ENCODE measurements at regions not wholly inside any gene's neighbourhood (a gene's known extent, or its start where the extent isn't known, plus 50 kb on each side); places are given as distances from the start of the nearest gene placed in this dataset.

DNA sequence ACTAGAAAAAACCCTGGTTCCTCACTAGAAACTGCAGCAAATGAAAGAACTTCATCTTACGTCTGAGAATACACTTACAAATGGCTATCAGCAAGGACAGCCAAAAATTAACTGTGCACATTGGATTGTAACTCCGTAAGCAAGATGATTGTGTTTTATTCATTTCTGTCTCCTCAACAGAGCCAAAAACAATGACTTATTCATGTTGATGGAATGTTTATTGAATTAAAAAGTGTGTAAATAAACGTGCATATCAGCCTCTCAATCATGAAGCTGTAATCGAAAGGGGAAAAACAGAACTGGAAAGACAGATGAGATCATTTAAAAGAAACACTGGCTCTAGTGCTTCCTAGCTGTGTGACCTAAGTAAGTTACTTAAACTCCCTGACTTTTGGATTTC, 307.5 kb upstream of the ZC3H12C start:
- DNase-seq (no peak), ATAC-seq (no peak)
- intact Hi-C loops (cut with DNase I): no loop called here

DNA sequence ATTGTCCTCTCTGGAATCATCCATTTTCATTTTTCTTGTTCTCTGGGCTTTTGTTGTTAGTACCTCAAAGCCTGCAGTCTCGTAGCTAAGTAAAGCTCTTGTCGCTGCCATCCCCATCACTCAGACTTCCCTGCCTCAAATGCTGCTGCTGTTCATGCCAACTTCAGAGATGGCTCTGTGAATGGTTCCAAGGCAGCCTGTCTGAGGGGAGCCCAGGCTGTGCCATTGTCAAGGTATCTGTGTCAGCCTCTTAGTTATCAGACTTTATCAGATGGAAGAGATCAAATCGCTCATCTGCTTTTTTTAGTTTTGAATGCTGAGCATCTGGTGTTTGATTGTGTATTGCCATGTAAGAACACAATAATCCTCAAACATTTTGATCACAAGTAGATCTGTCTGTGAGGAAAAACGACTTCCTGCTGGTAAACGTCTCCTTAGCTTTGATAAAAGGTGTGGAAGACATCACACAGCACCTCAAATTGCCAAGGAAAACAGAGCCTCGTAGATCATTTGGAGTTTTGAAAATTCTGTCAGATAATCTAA, 304.2 kb upstream of the ZC3H12C start:
- no peaks in the 10 kb centered on the region for H3K36me3 ChIP-seq
- intact Hi-C loops (cut with DNase I): no loop called here
- no peaks in the 10 kb centered on the region for H3K27me3 ChIP-seq (ENCODE audit: low read depth)
- ATAC-seq: no peak
- TF ChIP-seq, protein P1, sequence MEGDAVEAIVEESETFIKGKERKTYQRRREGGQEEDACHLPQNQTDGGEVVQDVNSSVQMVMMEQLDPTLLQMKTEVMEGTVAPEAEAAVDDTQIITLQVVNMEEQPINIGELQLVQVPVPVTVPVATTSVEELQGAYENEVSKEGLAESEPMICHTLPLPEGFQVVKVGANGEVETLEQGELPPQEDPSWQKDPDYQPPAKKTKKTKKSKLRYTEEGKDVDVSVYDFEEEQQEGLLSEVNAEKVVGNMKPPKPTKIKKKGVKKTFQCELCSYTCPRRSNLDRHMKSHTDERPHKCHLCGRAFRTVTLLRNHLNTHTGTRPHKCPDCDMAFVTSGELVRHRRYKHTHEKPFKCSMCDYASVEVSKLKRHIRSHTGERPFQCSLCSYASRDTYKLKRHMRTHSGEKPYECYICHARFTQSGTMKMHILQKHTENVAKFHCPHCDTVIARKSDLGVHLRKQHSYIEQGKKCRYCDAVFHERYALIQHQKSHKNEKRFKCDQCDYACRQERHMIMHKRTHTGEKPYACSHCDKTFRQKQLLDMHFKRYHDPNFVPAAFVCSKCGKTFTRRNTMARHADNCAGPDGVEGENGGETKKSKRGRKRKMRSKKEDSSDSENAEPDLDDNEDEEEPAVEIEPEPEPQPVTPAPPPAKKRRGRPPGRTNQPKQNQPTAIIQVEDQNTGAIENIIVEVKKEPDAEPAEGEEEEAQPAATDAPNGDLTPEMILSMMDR (IDR thresholded peaks at IDR 0.05): no peak
- DNase-seq: no peak
- H3K27ac ChIP-seq: no peak overlapping the region
- no peak overlapping the region for H3K4me3 ChIP-seq
- H3K9me3 ChIP-seq: no peaks in the 10 kb centered on the region
- no peaks in the 10 kb centered on the region for H3K4me1 ChIP-seq

More for the DNA sequence above, 307.5 kb upstream of the ZC3H12C start:
- Histone ChIP-seq H3K27me3 (ENCODE audit: low read depth) (no peaks in the 10 kb centered on the region), H3K4me1 (no peaks in the 10 kb centered on the region), H3K4me3 (no peak overlapping the region), H3K36me3 (no peaks in the 10 kb centered on the region), H3K9me3 (no peaks in the 10 kb centered on the region), H3K27ac (no peak overlapping the region)
- TF ChIP-seq, protein P1 (IDR thresholded peaks at IDR 0.05): no peak

DNA sequence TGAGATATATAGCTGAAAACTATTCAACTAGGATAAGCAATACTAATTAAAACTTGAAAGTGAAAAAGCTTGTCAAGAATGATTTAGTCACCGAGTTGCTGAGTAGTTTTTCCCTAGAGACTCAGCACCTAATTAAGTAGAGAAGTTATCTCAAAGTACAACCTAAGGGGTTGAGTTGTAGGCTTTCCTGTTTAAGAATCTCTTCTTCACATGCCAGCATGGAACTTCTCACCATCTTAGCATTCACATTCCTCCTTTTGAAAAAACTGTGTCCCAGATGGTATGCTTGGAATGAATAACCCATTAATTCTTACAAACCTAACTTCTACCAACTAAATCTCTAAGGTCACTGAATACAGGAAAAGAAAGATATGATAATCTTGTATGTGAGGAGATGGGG, 303.3 kb upstream of the ZC3H12C start:
- Histone ChIP-seq H3K36me3 (no peaks in the 10 kb centered on the region), H3K4me3 (no peak overlapping the region), H3K9me3 (no peaks in the 10 kb centered on the region), H3K27ac (no peak overlapping the region), H3K4me1 (no peaks in the 10 kb centered on the region), H3K27me3 (ENCODE audit: low read depth) (no peaks in the 10 kb centered on the region)
- intact Hi-C loops (cut with DNase I): no loop called here
- no peak for ATAC-seq
- no peak for DNase-seq
- TF ChIP-seq, protein P1 (IDR thresholded peaks at IDR 0.05): no peak

DNA sequence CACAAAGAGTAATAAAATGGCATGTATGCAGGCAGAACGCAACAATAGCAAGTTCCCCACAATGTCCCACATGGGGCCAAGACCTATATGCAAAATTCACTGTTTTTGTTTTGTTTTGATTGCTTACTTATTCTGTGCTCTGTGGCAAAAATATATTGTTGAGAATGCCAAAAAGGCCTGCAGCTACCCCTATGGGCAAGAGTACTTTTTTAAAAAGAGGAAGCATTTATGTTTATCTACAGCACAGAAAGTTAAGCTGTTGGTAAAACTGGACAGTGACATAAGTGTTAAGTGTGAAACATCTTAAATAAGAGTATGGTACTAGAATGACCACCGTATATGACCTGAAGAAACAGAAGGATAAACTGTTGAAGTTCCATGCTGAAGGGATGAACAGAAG, 301.9 kb upstream of the ZC3H12C start:
- TF ChIP-seq, protein P1 (IDR thresholded peaks at IDR 0.05): no peak
- intact Hi-C loops (cut with DNase I): no loop called here
- ATAC-seq: no peak
- no peak overlapping the region for H3K27ac ChIP-seq
- no peaks in the 10 kb centered on the region for H3K9me3 ChIP-seq
- H3K27me3 ChIP-seq (ENCODE audit: low read depth): no peaks in the 10 kb centered on the region
- H3K4me1 ChIP-seq: no peaks in the 10 kb centered on the region
- no peak overlapping the region for H3K4me3 ChIP-seq
- H3K36me3 ChIP-seq: no peaks in the 10 kb centered on the region
- DNase-seq: no peak

DNA sequence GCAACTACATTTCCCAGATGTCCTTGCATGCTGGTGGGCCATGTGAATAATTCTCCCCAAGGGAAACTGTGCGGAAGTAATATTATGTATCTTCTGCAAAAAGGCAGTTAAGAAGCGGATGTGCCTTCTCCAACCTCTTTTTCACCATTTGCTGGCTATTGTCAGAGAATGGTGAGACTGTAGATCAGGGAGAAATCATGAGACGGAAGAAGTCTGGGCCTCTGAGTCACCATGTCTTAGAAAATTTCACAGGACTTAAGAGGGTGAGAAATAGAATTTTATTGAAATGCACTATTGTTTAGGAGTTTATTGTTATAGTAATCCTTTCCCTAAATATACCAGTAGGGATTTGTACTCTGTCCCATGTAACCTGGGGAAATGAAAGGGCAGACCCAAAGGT, 298.7 kb upstream of the ZC3H12C start:
- no peak overlapping the region for H3K27ac ChIP-seq
- DNase-seq (no peak), ATAC-seq (no peak)
- H3K36me3 ChIP-seq: no peaks in the 10 kb centered on the region
- TF ChIP-seq, protein P1 (IDR thresholded peaks at IDR 0.05): no peak
- no peak overlapping the region for H3K4me3 ChIP-seq
- H3K4me1 ChIP-seq: no peaks in the 10 kb centered on the region
- no peaks in the 10 kb centered on the region for H3K27me3 ChIP-seq (ENCODE audit: low read depth)
- H3K9me3 ChIP-seq: no peaks in the 10 kb centered on the region
- intact Hi-C loops (cut with DNase I): no loop called here

DNA sequence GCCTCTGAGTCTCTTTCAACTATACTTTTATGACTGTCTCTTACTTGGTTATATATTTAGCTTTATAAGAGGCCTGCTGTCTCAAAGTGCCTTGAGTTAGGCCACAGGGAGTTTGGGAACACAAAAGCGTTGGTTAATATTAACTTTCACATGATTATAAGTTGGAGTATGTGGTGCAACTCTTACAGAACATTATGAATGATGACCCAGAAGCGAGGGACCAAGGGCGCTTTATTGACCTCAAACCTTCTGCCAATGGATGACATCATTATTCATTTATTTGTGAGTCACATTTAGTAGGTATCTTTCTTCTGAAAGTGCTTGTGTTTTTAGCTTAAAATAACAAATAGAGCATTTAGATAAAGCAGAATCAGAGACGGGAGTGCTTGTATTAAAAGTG, 298.0 kb upstream of the ZC3H12C start:
- Histone ChIP-seq H3K27ac (no peak overlapping the region), H3K4me1 (no peaks in the 10 kb centered on the region), H3K36me3 (no peaks in the 10 kb centered on the region), H3K4me3 (no peak overlapping the region), H3K9me3 (no peaks in the 10 kb centered on the region), H3K27me3 (ENCODE audit: low read depth) (no peaks in the 10 kb centered on the region)
- DNase-seq: no peak
- intact Hi-C loops (cut with DNase I): no loop called here
- TF ChIP-seq, protein P1 (IDR thresholded peaks at IDR 0.05): no peak
- no peak for ATAC-seq
